Daoy (cell line): ENCODE measurements at regions not wholly inside any gene's neighbourhood (a gene's known extent, or its start where the extent isn't known, plus 50 kb on each side); places are given as distances from the start of the nearest gene placed in this dataset.

Experiments
- DNase-seq: peaks from one replicate; pipeline ENCODE4 v3.0.0-alpha.2; 2015; ENCODE audit warnings: low read depth

GRCh38 chr7:133191787-133192186 lies 61.1 kb upstream of the EXOC4 start:
- no peak for DNase-seq

GRCh38 chr7:133195868-133196267 lies 57.0 kb upstream of the EXOC4 start:
- no peak for DNase-seq

- DNase-seq = no peak
Measured at GRCh38 chr7:133196856-133197612, 55.8 kb upstream of the EXOC4 start.

- DNase-seq = no peak
Measured at GRCh38 chr7:133197972-133198544, 54.8 kb upstream of the EXOC4 start.

GRCh38 chr7:133199831-133200230 lies 53.0 kb upstream of the EXOC4 start:
- no peak for DNase-seq

GRCh38 chr7:133201470-133201869 lies 51.4 kb upstream of the EXOC4 start:
- no peak for DNase-seq

- DNase-seq = no peak
Measured at GRCh38 chr7:133202942-133203341, 49.9 kb upstream of the EXOC4 start.
